WTC11 (cell line): ENCODE measurements at regions not wholly inside any gene's neighbourhood (a gene's known extent, or its start where the extent isn't known, plus 50 kb on each side); places are given as distances from the start of the nearest gene placed in this dataset.

Experiments used
- ATAC-seq: fragments of 200-7000 bp; cut with Tn5 transposase; 2 replicates; pipeline ENCODE4 v1.10.0; 2021; ENCODE audit warnings: mild to moderate bottlenecking, moderate library complexity
- CTCF ChIA-PET: fragments of 300-600 bp; sonication (Branson Sonifier 250); formaldehyde crosslinking; loops from one replicate; lab custom pipeline; 2021; ENCODE audit warnings: antibody characterized with exemption; lab: Charles Lee
- POLR2A ChIA-PET: fragments of 350-600 bp; sonication (Branson Sonifier 250); formaldehyde crosslinking; loops from one replicate; lab custom pipeline; 2021; ENCODE audit warnings: antibody characterized with exemption; lab: Charles Lee
- DNase-seq: peaks from one replicate; pipeline ENCODE4 v3.0.0; 2021; ENCODE audit warnings: low spot score
- H3K27ac Mint-ChIP-seq: 2 replicates; pipeline ENCODE4 v1.8.0; 2021; ENCODE audit warnings: mixed read lengths
- H3K27me3 Mint-ChIP-seq: 2 replicates; pipeline ENCODE4 v1.8.0; 2021; ENCODE audit warnings: low read depth, mild to moderate bottlenecking, moderate library complexity, mixed read lengths
- H3K36me3 Mint-ChIP-seq: 2 replicates; pipeline ENCODE4 v1.8.0; 2021; ENCODE audit warnings: mixed read lengths
- H3K4me1 Mint-ChIP-seq: 2 replicates; pipeline ENCODE4 v1.8.0; 2022; ENCODE audit warnings: mixed read lengths
- H3K4me3 Mint-ChIP-seq: 2 replicates; pipeline ENCODE4 v1.8.0; 2021; ENCODE audit warnings: mild to moderate bottlenecking, moderate library complexity, mixed read lengths
- H3K9me3 Mint-ChIP-seq: 2 replicates; pipeline ENCODE4 v1.8.0; 2021; ENCODE audit warnings: mixed read lengths
- EMX1 ChIP-seq: fragments of 250-450 bp; sonication (Bioruptor Pico); IDR thresholded peaks from 2 replicates; pipeline ENCODE4 v1.8.0; 2021; ENCODE audit warnings: mild to moderate bottlenecking
- NR2C2 ChIP-seq: sonication (generic); formaldehyde crosslinking; IDR thresholded peaks from 2 replicates; pipeline ENCODE4 v1.8.0; 2022; ENCODE audit warnings: mild to moderate bottlenecking, missing genetic modification reagents
- NR3C1 ChIP-seq: sonication (generic); formaldehyde crosslinking; conservative IDR thresholded peaks from 2 replicates; pipeline ENCODE4 v1.8.1; 2023; ENCODE audit warnings: low read depth, mild to moderate bottlenecking, missing genetic modification reagents
- RELA ChIP-seq: sonication (generic); formaldehyde crosslinking; IDR thresholded peaks from 2 replicates; pipeline ENCODE4 v1.8.1; 2022; ENCODE audit warnings: missing genetic modification reagents, mild to moderate bottlenecking, borderline replicate concordance
- RORB ChIP-seq: fragments of 250-450 bp; sonication (Bioruptor Pico); IDR thresholded peaks from 2 replicates; pipeline ENCODE4 v1.9.0; 2021; ENCODE audit warnings: mild to moderate bottlenecking
- SMAD3 ChIP-seq: sonication (generic); formaldehyde crosslinking; IDR thresholded peaks from 2 replicates; pipeline ENCODE4 v1.8.0; 2022; ENCODE audit warnings: missing genetic modification reagents, mild to moderate bottlenecking, borderline replicate concordance
- TEAD1 ChIP-seq: sonication (generic); formaldehyde crosslinking; IDR thresholded peaks from 2 replicates; pipeline ENCODE4 v1.8.0; 2022; ENCODE audit warnings: mild to moderate bottlenecking, missing genetic modification reagents
- TP53 ChIP-seq: sonication (generic); formaldehyde crosslinking; IDR thresholded peaks from 2 replicates; pipeline ENCODE4 v1.8.1; 2023; ENCODE audit warnings: mild to moderate bottlenecking, missing genetic modification reagents
- ZNF121 ChIP-seq: sonication (generic); formaldehyde crosslinking; IDR thresholded peaks from 2 replicates; pipeline ENCODE4 v1.8.0; 2023; ENCODE audit warnings: missing genetic modification reagents
- ZNF263 ChIP-seq: sonication (generic); formaldehyde crosslinking; IDR thresholded peaks from 2 replicates; pipeline ENCODE4 v1.8.1; 2022; ENCODE audit warnings: low read depth, mild to moderate bottlenecking, moderate library complexity, missing genetic modification reagents
- ZNF671 ChIP-seq: fragments of 250-450 bp; sonication (Bioruptor Pico); IDR thresholded peaks from 2 replicates; pipeline ENCODE4 v1.8.0; 2021; ENCODE audit warnings: mild to moderate bottlenecking
- TF ChIP-seq, protein P1 (sequence below): sonication (generic); formaldehyde crosslinking; IDR thresholded peaks from 2 replicates; pipeline ENCODE4 v1.8.0; 2022; ENCODE audit warnings: missing genetic modification reagents
- TF ChIP-seq, protein P2 (sequence below): sonication (generic); formaldehyde crosslinking; conservative IDR thresholded peaks from 2 replicates; pipeline ENCODE4 v1.8.1; 2022; ENCODE audit warnings: mild to moderate bottlenecking, missing genetic modification reagents
- TF ChIP-seq, protein P3 (sequence below): fragments of 250-450 bp; sonication (Bioruptor Pico); IDR thresholded peaks from 2 replicates; pipeline ENCODE4 v1.9.0; 2021; ENCODE audit warnings: mild to moderate bottlenecking
- TF ChIP-seq, protein P4 (sequence below): sonication (generic); formaldehyde crosslinking; IDR thresholded peaks from 2 replicates; pipeline ENCODE4 v1.8.1; 2023; ENCODE audit warnings: mild to moderate bottlenecking, missing genetic modification reagents
- TF ChIP-seq, protein P5 (sequence below): fragments of 250-450 bp; sonication (Bioruptor Pico); IDR thresholded peaks from 2 replicates; pipeline ENCODE4 v1.8.0; 2021; ENCODE audit warnings: mild to moderate bottlenecking
- TF ChIP-seq, protein P6 (sequence below): sonication (generic); formaldehyde crosslinking; IDR thresholded peaks from 2 replicates; pipeline ENCODE4 v1.8.0; 2022; ENCODE audit warnings: mild to moderate bottlenecking, missing genetic modification reagents

DNA sequence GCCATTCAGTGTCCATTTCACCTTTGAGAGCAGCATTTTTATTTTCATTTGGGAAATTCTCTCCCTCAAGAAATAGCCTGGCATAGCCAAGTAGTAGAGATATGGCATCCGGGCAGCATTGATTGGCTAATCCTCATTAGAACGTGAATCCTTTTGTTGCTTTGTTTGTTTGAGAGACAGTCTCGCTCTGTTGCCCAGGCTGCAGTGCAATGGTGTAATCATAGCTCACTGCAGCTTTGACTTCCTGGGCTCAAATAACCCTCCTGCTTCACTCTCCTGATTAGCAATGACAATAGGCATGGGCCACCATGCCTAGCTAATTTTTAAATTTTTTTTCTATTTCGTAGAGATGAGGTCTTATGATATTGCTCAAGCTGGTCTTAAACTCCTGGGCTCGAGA is 1174.9 kb upstream of the AUTS2 start:
- no peaks in the 10 kb centered on the region for H3K27me3 Mint-ChIP-seq
- ChIA-PET CTCF (no interaction called here), POLR2A (no interaction called here)
- H3K4me1 Mint-ChIP-seq: peaks cover 18% of the 10 kb centered on the region
- peaks cover 9% of the 10 kb centered on the region for H3K9me3 Mint-ChIP-seq
- ATAC-seq (no peak), DNase-seq (no peak)
- no peaks in the 10 kb centered on the region for H3K36me3 Mint-ChIP-seq
- no peak overlapping the region for H3K4me3 Mint-ChIP-seq
- H3K27ac Mint-ChIP-seq: no peak overlapping the region
- TF ChIP-seq RELA (no peak), NR3C1 (no peak), EMX1 (no peak), SMAD3 (no peak), ZNF671 (no peak), NR2C2 (CRISPR knock-in tag) (no peak), RORB (CRISPR knock-in tag) (no peak), ZNF263 (CRISPR knock-in tag) (no peak)
- TF ChIP-seq, protein P1, sequence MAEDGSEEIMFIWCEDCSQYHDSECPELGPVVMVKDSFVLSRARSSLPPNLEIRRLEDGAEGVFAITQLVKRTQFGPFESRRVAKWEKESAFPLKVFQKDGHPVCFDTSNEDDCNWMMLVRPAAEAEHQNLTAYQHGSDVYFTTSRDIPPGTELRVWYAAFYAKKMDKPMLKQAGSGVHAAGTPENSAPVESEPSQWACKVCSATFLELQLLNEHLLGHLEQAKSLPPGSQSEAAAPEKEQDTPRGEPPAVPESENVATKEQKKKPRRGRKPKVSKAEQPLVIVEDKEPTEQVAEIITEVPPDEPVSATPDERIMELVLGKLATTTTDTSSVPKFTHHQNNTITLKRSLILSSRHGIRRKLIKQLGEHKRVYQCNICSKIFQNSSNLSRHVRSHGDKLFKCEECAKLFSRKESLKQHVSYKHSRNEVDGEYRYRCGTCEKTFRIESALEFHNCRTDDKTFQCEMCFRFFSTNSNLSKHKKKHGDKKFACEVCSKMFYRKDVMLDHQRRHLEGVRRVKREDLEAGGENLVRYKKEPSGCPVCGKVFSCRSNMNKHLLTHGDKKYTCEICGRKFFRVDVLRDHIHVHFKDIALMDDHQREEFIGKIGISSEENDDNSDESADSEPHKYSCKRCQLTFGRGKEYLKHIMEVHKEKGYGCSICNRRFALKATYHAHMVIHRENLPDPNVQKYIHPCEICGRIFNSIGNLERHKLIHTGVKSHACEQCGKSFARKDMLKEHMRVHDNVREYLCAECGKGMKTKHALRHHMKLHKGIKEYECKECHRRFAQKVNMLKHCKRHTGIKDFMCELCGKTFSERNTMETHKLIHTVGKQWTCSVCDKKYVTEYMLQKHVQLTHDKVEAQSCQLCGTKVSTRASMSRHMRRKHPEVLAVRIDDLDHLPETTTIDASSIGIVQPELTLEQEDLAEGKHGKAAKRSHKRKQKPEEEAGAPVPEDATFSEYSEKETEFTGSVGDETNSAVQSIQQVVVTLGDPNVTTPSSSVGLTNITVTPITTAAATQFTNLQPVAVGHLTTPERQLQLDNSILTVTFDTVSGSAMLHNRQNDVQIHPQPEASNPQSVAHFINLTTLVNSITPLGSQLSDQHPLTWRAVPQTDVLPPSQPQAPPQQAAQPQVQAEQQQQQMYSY (CRISPR knock-in tag): no peak
- TF ChIP-seq, protein P2, sequence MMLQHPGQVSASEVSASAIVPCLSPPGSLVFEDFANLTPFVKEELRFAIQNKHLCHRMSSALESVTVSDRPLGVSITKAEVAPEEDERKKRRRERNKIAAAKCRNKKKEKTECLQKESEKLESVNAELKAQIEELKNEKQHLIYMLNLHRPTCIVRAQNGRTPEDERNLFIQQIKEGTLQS (CRISPR knock-in tag): no peak
- TF ChIP-seq, protein P3, sequence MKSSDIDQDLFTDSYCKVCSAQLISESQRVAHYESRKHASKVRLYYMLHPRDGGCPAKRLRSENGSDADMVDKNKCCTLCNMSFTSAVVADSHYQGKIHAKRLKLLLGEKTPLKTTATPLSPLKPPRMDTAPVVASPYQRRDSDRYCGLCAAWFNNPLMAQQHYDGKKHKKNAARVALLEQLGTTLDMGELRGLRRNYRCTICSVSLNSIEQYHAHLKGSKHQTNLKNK (CRISPR knock-in tag): no peak
- TF ChIP-seq, protein P4, sequence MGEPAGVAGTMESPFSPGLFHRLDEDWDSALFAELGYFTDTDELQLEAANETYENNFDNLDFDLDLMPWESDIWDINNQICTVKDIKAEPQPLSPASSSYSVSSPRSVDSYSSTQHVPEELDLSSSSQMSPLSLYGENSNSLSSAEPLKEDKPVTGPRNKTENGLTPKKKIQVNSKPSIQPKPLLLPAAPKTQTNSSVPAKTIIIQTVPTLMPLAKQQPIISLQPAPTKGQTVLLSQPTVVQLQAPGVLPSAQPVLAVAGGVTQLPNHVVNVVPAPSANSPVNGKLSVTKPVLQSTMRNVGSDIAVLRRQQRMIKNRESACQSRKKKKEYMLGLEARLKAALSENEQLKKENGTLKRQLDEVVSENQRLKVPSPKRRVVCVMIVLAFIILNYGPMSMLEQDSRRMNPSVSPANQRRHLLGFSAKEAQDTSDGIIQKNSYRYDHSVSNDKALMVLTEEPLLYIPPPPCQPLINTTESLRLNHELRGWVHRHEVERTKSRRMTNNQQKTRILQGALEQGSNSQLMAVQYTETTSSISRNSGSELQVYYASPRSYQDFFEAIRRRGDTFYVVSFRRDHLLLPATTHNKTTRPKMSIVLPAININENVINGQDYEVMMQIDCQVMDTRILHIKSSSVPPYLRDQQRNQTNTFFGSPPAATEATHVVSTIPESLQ (CRISPR knock-in tag): no peak
- TF ChIP-seq, protein P5, sequence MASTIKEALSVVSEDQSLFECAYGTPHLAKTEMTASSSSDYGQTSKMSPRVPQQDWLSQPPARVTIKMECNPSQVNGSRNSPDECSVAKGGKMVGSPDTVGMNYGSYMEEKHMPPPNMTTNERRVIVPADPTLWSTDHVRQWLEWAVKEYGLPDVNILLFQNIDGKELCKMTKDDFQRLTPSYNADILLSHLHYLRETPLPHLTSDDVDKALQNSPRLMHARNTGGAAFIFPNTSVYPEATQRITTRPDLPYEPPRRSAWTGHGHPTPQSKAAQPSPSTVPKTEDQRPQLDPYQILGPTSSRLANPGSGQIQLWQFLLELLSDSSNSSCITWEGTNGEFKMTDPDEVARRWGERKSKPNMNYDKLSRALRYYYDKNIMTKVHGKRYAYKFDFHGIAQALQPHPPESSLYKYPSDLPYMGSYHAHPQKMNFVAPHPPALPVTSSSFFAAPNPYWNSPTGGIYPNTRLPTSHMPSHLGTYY (CRISPR knock-in tag): no peak

DNA sequence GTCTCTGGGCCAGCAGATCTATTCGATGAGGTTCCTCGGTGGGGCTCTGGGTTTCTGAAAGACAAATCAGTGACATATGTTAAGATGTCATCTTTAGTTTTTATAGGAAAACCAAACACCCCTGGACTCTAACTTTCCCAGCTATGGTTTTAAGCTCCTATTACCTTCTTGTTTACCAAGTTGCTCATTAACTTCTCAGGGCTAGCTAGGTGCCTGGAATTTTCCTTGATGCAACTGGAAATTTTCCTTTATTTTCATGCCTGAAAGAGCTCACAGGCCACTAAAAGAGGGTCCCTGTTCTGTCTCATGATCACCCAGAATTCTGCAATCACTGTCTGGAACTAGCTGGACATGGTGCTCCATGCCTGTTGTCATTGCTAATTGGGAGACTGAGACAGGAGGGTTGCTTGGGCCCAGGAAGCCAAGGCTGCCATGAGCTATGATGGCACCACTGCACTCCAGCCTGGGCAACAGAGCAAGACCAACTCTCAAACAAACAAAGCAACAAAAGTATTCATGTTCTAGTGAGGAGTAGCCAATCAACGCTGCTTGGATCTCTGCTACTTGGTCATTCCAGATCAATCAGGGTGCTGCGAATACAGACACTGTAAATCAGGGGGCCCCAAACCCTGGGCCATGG is 1173.5 kb upstream of the AUTS2 start:
- Mint-ChIP-seq H3K4me1 (peaks cover 18% of the 10 kb centered on the region), H3K4me3 (no peak overlapping the region), H3K36me3 (no peaks in the 10 kb centered on the region), H3K27me3 (no peaks in the 10 kb centered on the region), H3K27ac (no peak overlapping the region), H3K9me3 (0 out of 2 replicates have a peak, but pooled peaks cover under 1% of the 10 kb centered on the region)
- no peak for ATAC-seq
- ChIA-PET CTCF (interaction anchor here (0.7 to 2.1 kb wide), 3 partner anchors 9 to 643 kb away, joined by 3 to 5 read pairs (median 4); no protein-coding TSS in a partner anchor), POLR2A (no interaction called here)
- 0 out of 2 replicates have a peak, but pooled peaks have one; percentile 20 for TF ChIP-seq ZNF121
- TF ChIP-seq, protein P6, sequence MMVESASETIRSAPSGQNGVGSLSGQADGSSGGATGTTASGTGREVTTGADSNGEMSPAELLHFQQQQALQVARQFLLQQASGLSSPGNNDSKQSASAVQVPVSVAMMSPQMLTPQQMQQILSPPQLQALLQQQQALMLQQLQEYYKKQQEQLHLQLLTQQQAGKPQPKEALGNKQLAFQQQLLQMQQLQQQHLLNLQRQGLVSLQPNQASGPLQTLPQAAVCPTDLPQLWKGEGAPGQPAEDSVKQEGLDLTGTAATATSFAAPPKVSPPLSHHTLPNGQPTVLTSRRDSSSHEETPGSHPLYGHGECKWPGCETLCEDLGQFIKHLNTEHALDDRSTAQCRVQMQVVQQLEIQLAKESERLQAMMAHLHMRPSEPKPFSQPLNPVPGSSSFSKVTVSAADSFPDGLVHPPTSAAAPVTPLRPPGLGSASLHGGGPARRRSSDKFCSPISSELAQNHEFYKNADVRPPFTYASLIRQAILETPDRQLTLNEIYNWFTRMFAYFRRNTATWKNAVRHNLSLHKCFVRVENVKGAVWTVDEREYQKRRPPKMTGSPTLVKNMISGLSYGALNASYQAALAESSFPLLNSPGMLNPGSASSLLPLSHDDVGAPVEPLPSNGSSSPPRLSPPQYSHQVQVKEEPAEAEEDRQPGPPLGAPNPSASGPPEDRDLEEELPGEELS (CRISPR knock-in tag): no peak
- TF ChIP-seq TEAD1 (CRISPR knock-in tag): no peak
- TF ChIP-seq TP53: no peak
- DNase-seq: no peak
